H1 (cell line): ENCODE measurements at regions not wholly inside any gene's neighbourhood (a gene's known extent, or its start where the extent isn't known, plus 50 kb on each side); places are given as distances from the start of the nearest gene placed in this dataset.

Source experiments
- CHD7 ChIP-seq: fragments of 300-600 bp; sonication (generic); IDR thresholded peaks from 2 replicates; pipeline ENCODE4 v1.7.1; 2012; ENCODE audit warnings: low read length, moderate library complexity, mild to moderate bottlenecking, inconsistent platforms; ENCODE audit not compliant: insufficient replicate concordance
- CREB1 ChIP-seq: IDR thresholded peaks from 2 replicates; pipeline ENCODE4 v1.6.1; 2012; ENCODE audit warnings: inconsistent platforms
- PHF8 ChIP-seq: fragments of 200-600 bp; sonication (generic); conservative IDR thresholded peaks from 2 replicates; pipeline ENCODE4 v1.7.1; 2012; ENCODE audit warnings: low read depth, mild to moderate bottlenecking, inconsistent platforms, low read length, moderate library complexity
- SAP30 ChIP-seq: fragments of 300-600 bp; sonication (generic); IDR thresholded peaks from 2 replicates; pipeline ENCODE4 v1.7.1; 2012; ENCODE audit warnings: low read length, moderate library complexity, mild to moderate bottlenecking, inconsistent platforms; ENCODE audit not compliant: insufficient read depth, insufficient replicate concordance
- SP2 ChIP-seq: IDR thresholded peaks from 2 replicates; pipeline ENCODE4 v1.6.1; 2012; ENCODE audit warnings: mild to moderate bottlenecking, low read length, inconsistent platforms
- ZNF274 ChIP-seq: IDR thresholded peaks from 2 replicates; pipeline ENCODE4 v1.7.0; 2012; ENCODE audit warnings: low read length, borderline replicate concordance; ENCODE audit errors: extremely low read depth

- TF ChIP-seq CHD7 (no peak), ZNF274 (no peak), SAP30 (no peak), CREB1 (no peak), SP2 (no peak), PHF8 (no peak)
Measured at GRCh38 chr1:182181167-182181572, 119.7 kb upstream of the ZNF648 start (continued).
